Kidney (tissue), 13 donors: ENCODE measurements at regions not wholly inside any gene's neighbourhood (a gene's known extent, or its start where the extent isn't known, plus 50 kb on each side); places are given as distances from the start of the nearest gene placed in this dataset.

ENCODE experiments used
- DNase-seq, 5 donors: peaks; one replicate each; pipeline ENCODE4 v3.0.0-alpha.2; 2013 to 2020
- FAIRE-seq: peaks from 2 replicates; lab custom pipeline; 2012; peaks lifted over from hg19 to GRCh38; lab: Jason Lieb, UNC
- H3K27ac ChIP-seq, 2 donors: one replicate each; pipeline ENCODE4 v1.7.0; 2013; ENCODE audit warnings: low read depth in 2 of 2, low read length in 2 of 2, inconsistent platforms in 1 of 2
- H3K27me3 ChIP-seq: one replicate; pipeline ENCODE4 v1.7.1; 2013; ENCODE audit warnings: low read length, inconsistent platforms; ENCODE audit not compliant: control insufficient read depth, insufficient read depth
- H3K36me3 ChIP-seq, 3 donors: one replicate each; pipeline versions ENCODE4 v1.7.0 to v1.7.1; 2013; ENCODE audit warnings: low read length in 3 of 3, control low read depth in 1 of 3, inconsistent platforms in 1 of 3; ENCODE audit not compliant: insufficient read depth in 3 of 3, control insufficient read depth in 2 of 3
- H3K4me1 ChIP-seq, 3 donors: one replicate each; pipeline versions ENCODE4 v1.7.0 to v1.7.1; 2013; ENCODE audit warnings: low read length in 3 of 3, inconsistent platforms in 1 of 3, low read depth in 1 of 3; ENCODE audit not compliant: control insufficient read depth in 2 of 3, insufficient read depth in 2 of 3
- H3K4me3 ChIP-seq, 3 donors: one replicate each; pipeline versions ENCODE4 v1.7.0 to v1.8.1; 2013; ENCODE audit warnings: low read length in 3 of 3, control low read depth in 1 of 3, inconsistent platforms in 1 of 3
- H3K9ac ChIP-seq, 3 donors: one replicate each; pipeline versions ENCODE4 v1.7.0 to v1.7.1; 2013; ENCODE audit warnings: low read length in 3 of 3, control low read depth in 1 of 3, inconsistent platforms in 1 of 3
- H3K9me3 ChIP-seq, 3 donors: one replicate each; pipeline versions ENCODE4 v1.7.0 to v1.7.1; 2013; ENCODE audit warnings: low read length in 3 of 3, control low read depth in 1 of 3, inconsistent platforms in 1 of 3; ENCODE audit not compliant: control insufficient read depth in 2 of 3, insufficient read depth in 1 of 3
- intact Hi-C: fragments of 100-400 bp; cut with DNase I; formaldehyde crosslinking; loops from one replicate; pipeline ENCODE4 v1.11.1; 2022
- TF ChIP-seq, protein P1 (sequence below): IDR thresholded peaks from 3 replicates; pipeline ENCODE4 v1.5.1; 2012; ENCODE audit warnings: mild to moderate bottlenecking, moderate library complexity, borderline replicate concordance; ENCODE audit not compliant: insufficient read depth; ENCODE audit errors: extremely low read depth
- donor health status: control.
- donor health status: control.
- donor health status: control.
- donor health status: control.
- donor health status: control.
- donor health status: DM: yes; HTN: yes; CAD: no.
- donor health status: Normal renal cell carcinoma (clear cell type).

DNA sequence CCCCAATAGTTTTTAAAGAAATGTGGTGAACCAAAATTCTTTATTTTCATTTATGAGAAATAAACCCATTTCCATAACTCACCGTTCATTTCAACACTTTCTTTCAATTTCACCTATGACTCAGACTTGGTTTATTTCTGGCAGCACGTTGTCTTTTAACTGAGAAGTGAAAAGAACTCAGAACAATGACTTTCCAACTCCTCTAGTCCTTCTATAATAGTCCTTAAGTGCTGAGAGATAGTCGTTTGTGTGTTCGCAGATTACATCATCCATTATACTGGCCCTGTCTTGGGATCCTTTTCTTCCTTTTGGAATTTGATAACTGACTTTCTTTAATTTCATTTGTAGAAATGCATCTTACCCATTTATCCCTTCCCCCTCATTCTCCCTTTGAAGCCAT lies 113.6 kb downstream of the GLUD2 start:
- intact Hi-C loops = no loop called here
- DNase-seq (no peak), FAIRE-seq (no peak)
- H3K27ac ChIP-seq = no peak overlapping the region
- H3K27me3 ChIP-seq = no peaks in the 10 kb centered on the region
- no peaks in the 10 kb centered on the region for H3K9me3 ChIP-seq
- peaks cover 0 to 6% (median 0%) of the 10 kb centered on the region in 3 donors for H3K4me1 ChIP-seq
- no peak overlapping the region for H3K4me3 ChIP-seq
- H3K36me3 ChIP-seq = no peaks in the 10 kb centered on the region
- TF ChIP-seq, protein P1, sequence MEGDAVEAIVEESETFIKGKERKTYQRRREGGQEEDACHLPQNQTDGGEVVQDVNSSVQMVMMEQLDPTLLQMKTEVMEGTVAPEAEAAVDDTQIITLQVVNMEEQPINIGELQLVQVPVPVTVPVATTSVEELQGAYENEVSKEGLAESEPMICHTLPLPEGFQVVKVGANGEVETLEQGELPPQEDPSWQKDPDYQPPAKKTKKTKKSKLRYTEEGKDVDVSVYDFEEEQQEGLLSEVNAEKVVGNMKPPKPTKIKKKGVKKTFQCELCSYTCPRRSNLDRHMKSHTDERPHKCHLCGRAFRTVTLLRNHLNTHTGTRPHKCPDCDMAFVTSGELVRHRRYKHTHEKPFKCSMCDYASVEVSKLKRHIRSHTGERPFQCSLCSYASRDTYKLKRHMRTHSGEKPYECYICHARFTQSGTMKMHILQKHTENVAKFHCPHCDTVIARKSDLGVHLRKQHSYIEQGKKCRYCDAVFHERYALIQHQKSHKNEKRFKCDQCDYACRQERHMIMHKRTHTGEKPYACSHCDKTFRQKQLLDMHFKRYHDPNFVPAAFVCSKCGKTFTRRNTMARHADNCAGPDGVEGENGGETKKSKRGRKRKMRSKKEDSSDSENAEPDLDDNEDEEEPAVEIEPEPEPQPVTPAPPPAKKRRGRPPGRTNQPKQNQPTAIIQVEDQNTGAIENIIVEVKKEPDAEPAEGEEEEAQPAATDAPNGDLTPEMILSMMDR = no peak
- H3K9ac ChIP-seq = no peak overlapping the region

DNA sequence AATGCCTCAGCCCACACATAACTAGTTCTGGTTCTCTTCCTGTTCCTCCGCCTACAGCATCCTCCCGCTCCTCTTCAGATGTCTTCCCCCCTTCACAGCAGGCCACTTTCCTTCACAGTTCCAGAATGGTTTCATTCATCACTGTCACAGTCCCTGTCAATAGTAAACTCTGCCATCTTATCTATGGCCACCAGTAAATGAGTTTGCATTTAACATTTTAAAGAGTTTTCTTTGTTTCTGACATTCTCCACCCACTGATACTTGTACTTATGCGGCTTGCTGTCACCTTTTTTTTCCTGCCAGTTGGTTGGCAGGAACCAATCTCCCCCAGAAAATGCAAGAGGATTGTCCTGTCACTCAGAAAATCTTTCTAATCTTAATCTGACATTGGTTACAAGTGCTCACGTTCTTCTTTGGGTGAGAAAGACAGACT lies 114.1 kb downstream of the GLUD2 start:
- Histone ChIP-seq H3K9me3 (no peaks in the 10 kb centered on the region), H3K9ac (no peak overlapping the region), H3K36me3 (no peaks in the 10 kb centered on the region), H3K27ac (no peak overlapping the region), H3K27me3 (no peaks in the 10 kb centered on the region), H3K4me1 (peaks cover 0 to 6% (median 0%) of the 10 kb centered on the region in 3 donors), H3K4me3 (no peak overlapping the region)
- TF ChIP-seq, protein P1 = no peak
- FAIRE-seq (no peak), DNase-seq (no peak)
- intact Hi-C loops = no loop called here

DNA sequence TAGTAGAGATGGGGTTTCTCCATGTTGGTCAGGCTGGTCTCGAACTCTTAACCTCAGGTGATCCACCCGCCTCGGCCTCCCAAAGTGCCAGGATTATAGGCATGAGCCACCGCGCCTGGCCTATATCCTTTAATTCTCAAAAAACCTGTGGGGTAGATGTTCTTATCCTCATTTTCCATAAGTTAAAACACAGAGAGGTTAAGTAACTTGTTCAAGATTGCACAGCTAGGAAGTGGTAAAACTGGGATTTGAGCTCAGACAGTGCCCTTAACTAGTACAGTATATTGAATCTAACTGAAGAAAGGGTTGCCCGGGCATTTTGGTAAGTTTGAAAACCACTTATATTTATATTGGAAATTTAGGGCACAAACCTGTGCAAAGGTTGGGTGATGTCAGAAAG lies 116.0 kb downstream of the GLUD2 start:
- H3K4me3 ChIP-seq = no peak overlapping the region
- no peaks in the 10 kb centered on the region for H3K36me3 ChIP-seq
- no peaks in the 10 kb centered on the region for H3K27me3 ChIP-seq
- no peak overlapping the region for H3K9ac ChIP-seq
- intact Hi-C loops = no loop called here
- no peaks in the 10 kb centered on the region for H3K9me3 ChIP-seq
- TF ChIP-seq, protein P1 = no peak
- H3K4me1 ChIP-seq = peaks cover 0 to 6% (median 0%) of the 10 kb centered on the region in 3 donors
- H3K27ac ChIP-seq = no peak overlapping the region
- no peak for DNase-seq
- FAIRE-seq = no peak

DNA sequence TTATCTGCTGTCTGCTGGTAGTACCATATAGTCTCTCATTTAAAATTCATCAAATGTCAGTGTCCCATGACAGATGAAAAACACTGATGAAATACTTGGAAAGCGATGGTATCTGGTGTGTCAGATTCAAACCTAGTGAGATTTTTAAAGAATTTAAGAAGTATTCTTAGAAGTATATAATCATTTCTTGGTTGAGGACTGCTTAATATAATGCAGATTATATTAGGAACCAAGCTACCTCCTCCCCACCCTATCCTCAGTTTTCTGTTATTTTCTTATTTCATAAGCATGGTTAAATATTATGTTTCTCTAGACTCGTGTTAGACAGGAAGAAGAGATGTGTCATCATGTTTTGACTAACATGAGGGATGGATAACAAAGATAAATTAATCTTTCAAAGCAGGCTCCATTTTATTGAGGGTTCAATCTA lies 118.5 kb downstream of the GLUD2 start:
- peak; percentile 33 for FAIRE-seq
- H3K9ac ChIP-seq = no peak overlapping the region

More for the DNA sequence above, 118.5 kb downstream of the GLUD2 start:
- Histone ChIP-seq H3K4me1 (peaks cover 0 to 6% (median 0%) of the 10 kb centered on the region in 3 donors), H3K27ac (no peak overlapping the region), H3K4me3 (no peak overlapping the region), H3K36me3 (no peaks in the 10 kb centered on the region), H3K9me3 (no peaks in the 10 kb centered on the region), H3K27me3 (no peaks in the 10 kb centered on the region)
- DNase-seq = no peak
- TF ChIP-seq, protein P1 = no peak
- intact Hi-C loops = no loop called here
